PC-3 (cell line): ENCODE measurements at regions not wholly inside any gene's neighbourhood (a gene's known extent, or its start where the extent isn't known, plus 50 kb on each side); places are given as distances from the start of the nearest gene placed in this dataset.

Source experiments
- EZH2 ChIP-seq: fragments of 300-600 bp; sonication (generic); IDR thresholded peaks from one replicate; pipeline ENCODE4 v1.6.1; 2017; ENCODE audit warnings: antibody characterized with exemption, mild to moderate bottlenecking, low read length; ENCODE audit not compliant: unreplicated experiment
- TF ChIP-seq, protein P1 (sequence below): fragments of 300-600 bp; sonication (generic); conservative IDR thresholded peaks from 2 replicates; pipeline ENCODE4 v1.5.1; 2017; ENCODE audit warnings: antibody characterized with exemption, low read depth, mild to moderate bottlenecking, low read length

DNA sequence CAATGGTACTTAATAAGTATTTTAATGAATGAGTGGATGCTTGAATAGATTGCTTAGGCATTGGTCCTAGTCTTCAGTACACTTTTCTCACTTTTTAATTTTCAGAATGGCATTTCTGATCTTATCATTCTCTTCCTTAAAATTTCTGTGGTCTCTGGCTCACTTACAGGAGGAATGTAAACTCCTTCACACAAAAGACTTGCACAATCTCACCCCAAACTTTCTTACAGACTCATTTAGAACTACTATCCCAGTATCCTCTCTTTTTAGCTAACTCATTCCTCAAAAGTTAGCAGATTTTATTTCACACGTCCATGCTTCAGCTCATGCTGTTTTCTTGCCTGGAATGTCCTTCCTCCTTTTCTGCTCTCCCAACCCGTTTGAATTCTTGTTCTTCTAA lies 350.1 kb downstream of the GRXCR1 start:
- TF ChIP-seq, protein P1, sequence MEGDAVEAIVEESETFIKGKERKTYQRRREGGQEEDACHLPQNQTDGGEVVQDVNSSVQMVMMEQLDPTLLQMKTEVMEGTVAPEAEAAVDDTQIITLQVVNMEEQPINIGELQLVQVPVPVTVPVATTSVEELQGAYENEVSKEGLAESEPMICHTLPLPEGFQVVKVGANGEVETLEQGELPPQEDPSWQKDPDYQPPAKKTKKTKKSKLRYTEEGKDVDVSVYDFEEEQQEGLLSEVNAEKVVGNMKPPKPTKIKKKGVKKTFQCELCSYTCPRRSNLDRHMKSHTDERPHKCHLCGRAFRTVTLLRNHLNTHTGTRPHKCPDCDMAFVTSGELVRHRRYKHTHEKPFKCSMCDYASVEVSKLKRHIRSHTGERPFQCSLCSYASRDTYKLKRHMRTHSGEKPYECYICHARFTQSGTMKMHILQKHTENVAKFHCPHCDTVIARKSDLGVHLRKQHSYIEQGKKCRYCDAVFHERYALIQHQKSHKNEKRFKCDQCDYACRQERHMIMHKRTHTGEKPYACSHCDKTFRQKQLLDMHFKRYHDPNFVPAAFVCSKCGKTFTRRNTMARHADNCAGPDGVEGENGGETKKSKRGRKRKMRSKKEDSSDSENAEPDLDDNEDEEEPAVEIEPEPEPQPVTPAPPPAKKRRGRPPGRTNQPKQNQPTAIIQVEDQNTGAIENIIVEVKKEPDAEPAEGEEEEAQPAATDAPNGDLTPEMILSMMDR, result no peak
- no peak for TF ChIP-seq EZH2
